SK-N-SH (cell line): ENCODE measurements at regions not wholly inside any gene's neighbourhood (a gene's known extent, or its start where the extent isn't known, plus 50 kb on each side); places are given as distances from the start of the nearest gene placed in this dataset.

ENCODE experiments used
- CTCF ChIA-PET: fragments of 300-600, 350-600 bp; formaldehyde crosslinking; extraction: SDS; loops from one replicate; lab custom pipeline; 2021; lab: Yijun Ruan, JAX
- POLR2A ChIA-PET: fragments of 350-600 bp; sonication (Branson Sonifier 250); formaldehyde crosslinking; extraction: SDS; loops from one replicate; lab custom pipeline; 2020; ENCODE audit warnings: antibody characterized with exemption, inconsistent platforms; lab: Yijun Ruan, JAX
- DNase-seq: peaks from one replicate; pipeline ENCODE4 v3.0.0; 2012
- H2AFZ ChIP-seq: fragments of 200-600 bp; sonication (generic); 2 replicates; pipeline ENCODE4 v1.8.1; 2016; ENCODE audit warnings: antibody characterized with exemption, mild to moderate bottlenecking, low read depth
- H3F3A ChIP-seq: fragments of 200-600 bp; sonication (generic); replicated peaks from 2 replicates; pipeline ENCODE3; 2016; ENCODE audit warnings: antibody characterized with exemption, mild to moderate bottlenecking; ENCODE audit not compliant: insufficient read depth
- H3K27ac ChIP-seq, 2 experiments: fragments of 200-500 bp in 1 of 2; fragments of 200-600 bp in 1 of 2; sonication (Bioruptor generic) in 1 of 2; sonication (generic), shearing (Covaris generic) in 1 of 2; 2 replicates each; pipeline versions ENCODE4 v1.5.1 to v1.6.1; 2014 to 2016; ENCODE audit warnings: low read depth in 2 of 2, inconsistent platforms in 1 of 2, low read length in 1 of 2, mild to moderate bottlenecking in 1 of 2, mixed read lengths in 1 of 2
- H3K27me3 ChIP-seq: fragments of 200-600 bp; sonication (generic), shearing (Covaris generic); 2 replicates; pipeline ENCODE4 v1.6.1; 2016; ENCODE audit warnings: mixed run types; ENCODE audit not compliant: insufficient read depth
- H3K36me3 ChIP-seq, 2 experiments: fragments of 200-500 bp in 1 of 2; fragments of 200-600 bp in 1 of 2; sonication (Bioruptor generic) in 1 of 2; sonication (generic) in 1 of 2; replicated peaks in 1 of 2; 2 replicates each; pipeline versions ENCODE3 to v1.5.1; 2014 to 2016; ENCODE audit warnings: low read length in 1 of 2, mild to moderate bottlenecking in 1 of 2; ENCODE audit not compliant: insufficient read depth in 2 of 2, control insufficient read depth in 1 of 2
- H3K4me1 ChIP-seq, 2 experiments: fragments of 200-500 bp in 1 of 2; fragments of 200-600 bp in 1 of 2; sonication (Bioruptor generic) in 1 of 2; sonication (generic), shearing (Covaris generic) in 1 of 2; 2 replicates each; pipeline versions ENCODE4 v1.5.1 to v1.6.1; 2014 to 2016; ENCODE audit warnings: low read depth in 1 of 2, low read length in 1 of 2, mixed run types in 1 of 2; ENCODE audit not compliant: insufficient read depth in 2 of 2, control insufficient read depth in 1 of 2
- H3K4me2 ChIP-seq: fragments of 200-600 bp; sonication (generic), shearing (Covaris generic); 2 replicates; pipeline ENCODE4 v1.6.1; 2017; ENCODE audit warnings: mixed run types
- H3K4me3 ChIP-seq, 2 experiments: fragments of 200-500 bp in 1 of 2; fragments of 200-600 bp in 1 of 2; sonication (Bioruptor generic) in 1 of 2; sonication (generic), shearing (Covaris generic) in 1 of 2; 2 replicates each; pipeline versions ENCODE4 v1.5.1 to v1.8.1; 2014 to 2016; ENCODE audit warnings: low read depth in 2 of 2, inconsistent platforms in 1 of 2, low read length in 1 of 2, mild to moderate bottlenecking in 1 of 2, mixed read lengths in 1 of 2, moderate library complexity in 1 of 2
- H3K79me2 ChIP-seq: fragments of 200-600 bp; sonication (generic); 2 replicates; pipeline ENCODE4 v1.8.1; 2017; ENCODE audit warnings: mild to moderate bottlenecking; ENCODE audit not compliant: insufficient read depth
- H3K9ac ChIP-seq: fragments of 200-600 bp; sonication (generic); 2 replicates; pipeline ENCODE4 v1.6.1; 2017; ENCODE audit warnings: mixed run types
- H3K9me2 ChIP-seq: fragments of 200-600 bp; sonication (generic); 2 replicates; pipeline ENCODE4 v1.6.1; 2017; ENCODE audit warnings: mixed run types
- H3K9me3 ChIP-seq: fragments of 200-600 bp; sonication (generic); 2 replicates; pipeline ENCODE4 v1.6.1; 2017; ENCODE audit warnings: mixed run types, mild to moderate bottlenecking, moderate library complexity
- H4K20me1 ChIP-seq: fragments of 200-600 bp; sonication (generic); 2 replicates; pipeline ENCODE4 v1.6.1; 2017; ENCODE audit warnings: mild to moderate bottlenecking, mixed run types; ENCODE audit not compliant: insufficient read depth
- CHD2 ChIP-seq: fragments of 150-350 bp; IDR thresholded peaks from 2 replicates; pipeline ENCODE4 v1.6.1; 2018; ENCODE audit warnings: low read length; ENCODE audit not compliant: partially characterized antibody
- ELF1 ChIP-seq: IDR thresholded peaks from 2 replicates; pipeline ENCODE4 v1.4.0; 2012
- EP300 ChIP-seq, 2 experiments: IDR thresholded peaks; 2 replicates each; pipeline versions ENCODE4 v1.4.0 to v1.6.1; 2012; ENCODE audit warnings: borderline replicate concordance in 1 of 2, low read depth in 1 of 2, low read length in 1 of 2
- EZH2phosphoT487 ChIP-seq: fragments of 200-600 bp; sonication (generic); IDR thresholded peaks from 2 replicates; pipeline ENCODE4 v1.6.1; 2017; ENCODE audit warnings: low read depth, mixed run types, mild to moderate bottlenecking, antibody characterized with exemption, moderate library complexity, borderline replicate concordance
- FOSL2 ChIP-seq: IDR thresholded peaks from 2 replicates; pipeline ENCODE4 v1.4.0; 2012; ENCODE audit warnings: low read depth, mild to moderate bottlenecking, moderate library complexity, borderline replicate concordance
- FOXM1 ChIP-seq: IDR thresholded peaks from 2 replicates; pipeline ENCODE4 v1.4.0; 2012; ENCODE audit warnings: low read depth, mild to moderate bottlenecking
- JUND ChIP-seq: IDR thresholded peaks from 2 replicates; pipeline ENCODE4 v1.4.0; 2012
- MEF2A ChIP-seq: IDR thresholded peaks from 2 replicates; pipeline ENCODE4 v1.4.0; 2012; ENCODE audit warnings: low read depth, borderline replicate concordance
- MXI1 ChIP-seq: IDR thresholded peaks from 2 replicates; pipeline ENCODE4 v1.6.1; 2012; ENCODE audit warnings: mild to moderate bottlenecking, low read depth, low read length, improper control_type of control experiment
- RCOR1 ChIP-seq: fragments of 150-350 bp; IDR thresholded peaks from 2 replicates; pipeline ENCODE4 v1.6.1; 2017; ENCODE audit warnings: antibody characterized with exemption, low read length
- SIN3A ChIP-seq: IDR thresholded peaks from 2 replicates; pipeline ENCODE4 v1.6.1; 2012; ENCODE audit warnings: low read depth, mild to moderate bottlenecking, low read length, moderate library complexity, borderline replicate concordance
- SMC3 ChIP-seq: IDR thresholded peaks from 2 replicates; pipeline ENCODE4 v1.6.1; 2012; ENCODE audit warnings: low read depth, low read length, improper control_type of control experiment
- TAF1 ChIP-seq: IDR thresholded peaks from 2 replicates; pipeline ENCODE4 v1.6.1; 2012; ENCODE audit warnings: low read depth, mild to moderate bottlenecking, low read length, moderate library complexity, borderline replicate concordance
- TEAD4 ChIP-seq: IDR thresholded peaks from 2 replicates; pipeline ENCODE4 v1.4.0; 2012; ENCODE audit warnings: mild to moderate bottlenecking, borderline replicate concordance; ENCODE audit not compliant: insufficient read depth
- WGBS: methylation state at CpG from one replicate; pipeline ENCODE4 v1.1.6; 2017; ENCODE audit warnings: low lambda C conversion rate; 5-methylcytosine and 5-hydroxymethylcytosine counted together
- TF ChIP-seq, protein P1 (sequence below): IDR thresholded peaks from 2 replicates; pipeline ENCODE4 v1.4.0; 2012; ENCODE audit warnings: low read depth, borderline replicate concordance
- TF ChIP-seq, protein P2 (sequence below): fragments of 200-600 bp; sonication (generic); IDR thresholded peaks from 2 replicates; pipeline ENCODE4 v1.6.1; 2017; ENCODE audit warnings: antibody characterized with exemption, mild to moderate bottlenecking, moderate library complexity
- TF ChIP-seq, protein P3 (sequence below): IDR thresholded peaks from 2 replicates; pipeline ENCODE4 v1.4.0; 2012; ENCODE audit warnings: low read depth, borderline replicate concordance
- TF ChIP-seq, protein P4 (sequence below): fragments of 150-350 bp; IDR thresholded peaks from 2 replicates; pipeline ENCODE4 v1.6.1; 2016; ENCODE audit warnings: mild to moderate bottlenecking, low read depth, low read length
- TF ChIP-seq, protein P5 (sequence below): IDR thresholded peaks from 2 replicates; pipeline ENCODE4 v1.6.1; 2012; ENCODE audit warnings: mild to moderate bottlenecking, low read depth, low read length, moderate library complexity
- TF ChIP-seq, protein P6 (sequence below): IDR thresholded peaks from 2 replicates; pipeline ENCODE4; 2012

DNA sequence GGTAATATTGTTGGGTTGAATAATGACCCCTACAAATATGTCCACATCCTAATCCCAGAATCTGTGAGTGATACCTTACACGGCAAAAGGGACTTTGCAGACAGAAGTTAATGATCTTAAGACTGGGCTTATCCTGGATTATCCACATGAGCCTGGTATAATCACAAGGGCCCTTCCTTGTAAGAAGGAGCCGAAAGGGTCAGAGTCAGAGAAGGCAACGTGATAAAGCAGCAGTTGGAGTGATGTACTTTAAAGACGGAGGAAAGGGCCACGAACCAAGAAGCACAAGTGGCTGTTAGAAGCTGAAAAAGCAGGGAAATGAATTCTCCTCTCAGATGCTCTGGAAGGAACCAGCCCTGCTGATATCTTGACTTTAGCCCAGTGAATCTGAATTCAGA is 137.8 kb downstream of the UTP18 start:
- Histone ChIP-seq H3K79me2 (no peaks in the 10 kb centered on the region), H3F3A (no peaks in the 10 kb centered on the region), H4K20me1 (no peaks in the 10 kb centered on the region), H3K4me2 (no peak overlapping the region), H3K4me1 (peaks cover 0 to 5% of the 10 kb centered on the region in 2 experiments; a peak in 1 of 4 replicates), H3K4me3 (no peak overlapping the region), H2AFZ (no peak overlapping the region), H3K27me3 (no peaks in the 10 kb centered on the region), H3K9me2 (no peaks in the 10 kb centered on the region), H3K36me3 (no peaks in the 10 kb centered on the region), H3K9ac (no peak overlapping the region), H3K27ac (no peak overlapping the region), H3K9me3 (no peaks in the 10 kb centered on the region)
- TF ChIP-seq, protein P1, sequence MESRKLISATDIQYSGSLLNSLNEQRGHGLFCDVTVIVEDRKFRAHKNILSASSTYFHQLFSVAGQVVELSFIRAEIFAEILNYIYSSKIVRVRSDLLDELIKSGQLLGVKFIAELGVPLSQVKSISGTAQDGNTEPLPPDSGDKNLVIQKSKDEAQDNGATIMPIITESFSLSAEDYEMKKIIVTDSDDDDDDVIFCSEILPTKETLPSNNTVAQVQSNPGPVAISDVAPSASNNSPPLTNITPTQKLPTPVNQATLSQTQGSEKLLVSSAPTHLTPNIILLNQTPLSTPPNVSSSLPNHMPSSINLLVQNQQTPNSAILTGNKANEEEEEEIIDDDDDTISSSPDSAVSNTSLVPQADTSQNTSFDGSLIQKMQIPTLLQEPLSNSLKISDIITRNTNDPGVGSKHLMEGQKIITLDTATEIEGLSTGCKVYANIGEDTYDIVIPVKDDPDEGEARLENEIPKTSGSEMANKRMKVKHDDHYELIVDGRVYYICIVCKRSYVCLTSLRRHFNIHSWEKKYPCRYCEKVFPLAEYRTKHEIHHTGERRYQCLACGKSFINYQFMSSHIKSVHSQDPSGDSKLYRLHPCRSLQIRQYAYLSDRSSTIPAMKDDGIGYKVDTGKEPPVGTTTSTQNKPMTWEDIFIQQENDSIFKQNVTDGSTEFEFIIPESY = no peak
- TF ChIP-seq JUND = no peak
- no peak for TF ChIP-seq MEF2A
- TF ChIP-seq EZH2phosphoT487 = no peak
- TF ChIP-seq TAF1 = no peak
- TF ChIP-seq, protein P2, sequence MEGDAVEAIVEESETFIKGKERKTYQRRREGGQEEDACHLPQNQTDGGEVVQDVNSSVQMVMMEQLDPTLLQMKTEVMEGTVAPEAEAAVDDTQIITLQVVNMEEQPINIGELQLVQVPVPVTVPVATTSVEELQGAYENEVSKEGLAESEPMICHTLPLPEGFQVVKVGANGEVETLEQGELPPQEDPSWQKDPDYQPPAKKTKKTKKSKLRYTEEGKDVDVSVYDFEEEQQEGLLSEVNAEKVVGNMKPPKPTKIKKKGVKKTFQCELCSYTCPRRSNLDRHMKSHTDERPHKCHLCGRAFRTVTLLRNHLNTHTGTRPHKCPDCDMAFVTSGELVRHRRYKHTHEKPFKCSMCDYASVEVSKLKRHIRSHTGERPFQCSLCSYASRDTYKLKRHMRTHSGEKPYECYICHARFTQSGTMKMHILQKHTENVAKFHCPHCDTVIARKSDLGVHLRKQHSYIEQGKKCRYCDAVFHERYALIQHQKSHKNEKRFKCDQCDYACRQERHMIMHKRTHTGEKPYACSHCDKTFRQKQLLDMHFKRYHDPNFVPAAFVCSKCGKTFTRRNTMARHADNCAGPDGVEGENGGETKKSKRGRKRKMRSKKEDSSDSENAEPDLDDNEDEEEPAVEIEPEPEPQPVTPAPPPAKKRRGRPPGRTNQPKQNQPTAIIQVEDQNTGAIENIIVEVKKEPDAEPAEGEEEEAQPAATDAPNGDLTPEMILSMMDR = no peak
- no peak for TF ChIP-seq SIN3A
- TF ChIP-seq, protein P3, sequence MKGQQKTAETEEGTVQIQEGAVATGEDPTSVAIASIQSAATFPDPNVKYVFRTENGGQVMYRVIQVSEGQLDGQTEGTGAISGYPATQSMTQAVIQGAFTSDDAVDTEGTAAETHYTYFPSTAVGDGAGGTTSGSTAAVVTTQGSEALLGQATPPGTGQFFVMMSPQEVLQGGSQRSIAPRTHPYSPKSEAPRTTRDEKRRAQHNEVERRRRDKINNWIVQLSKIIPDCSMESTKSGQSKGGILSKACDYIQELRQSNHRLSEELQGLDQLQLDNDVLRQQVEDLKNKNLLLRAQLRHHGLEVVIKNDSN = no peak
- TF ChIP-seq ELF1 = no peak
- no peak for TF ChIP-seq CHD2
- TF ChIP-seq, protein P4, sequence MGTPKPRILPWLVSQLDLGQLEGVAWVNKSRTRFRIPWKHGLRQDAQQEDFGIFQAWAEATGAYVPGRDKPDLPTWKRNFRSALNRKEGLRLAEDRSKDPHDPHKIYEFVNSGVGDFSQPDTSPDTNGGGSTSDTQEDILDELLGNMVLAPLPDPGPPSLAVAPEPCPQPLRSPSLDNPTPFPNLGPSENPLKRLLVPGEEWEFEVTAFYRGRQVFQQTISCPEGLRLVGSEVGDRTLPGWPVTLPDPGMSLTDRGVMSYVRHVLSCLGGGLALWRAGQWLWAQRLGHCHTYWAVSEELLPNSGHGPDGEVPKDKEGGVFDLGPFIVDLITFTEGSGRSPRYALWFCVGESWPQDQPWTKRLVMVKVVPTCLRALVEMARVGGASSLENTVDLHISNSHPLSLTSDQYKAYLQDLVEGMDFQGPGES = no peak
- no peak for TF ChIP-seq TEAD4
- TF ChIP-seq FOSL2 = no peak
- TF ChIP-seq RCOR1 = no peak
- no peak for TF ChIP-seq FOXM1
- TF ChIP-seq SMC3 = no peak
- TF ChIP-seq MXI1 = no peak
- TF ChIP-seq, protein P5, sequence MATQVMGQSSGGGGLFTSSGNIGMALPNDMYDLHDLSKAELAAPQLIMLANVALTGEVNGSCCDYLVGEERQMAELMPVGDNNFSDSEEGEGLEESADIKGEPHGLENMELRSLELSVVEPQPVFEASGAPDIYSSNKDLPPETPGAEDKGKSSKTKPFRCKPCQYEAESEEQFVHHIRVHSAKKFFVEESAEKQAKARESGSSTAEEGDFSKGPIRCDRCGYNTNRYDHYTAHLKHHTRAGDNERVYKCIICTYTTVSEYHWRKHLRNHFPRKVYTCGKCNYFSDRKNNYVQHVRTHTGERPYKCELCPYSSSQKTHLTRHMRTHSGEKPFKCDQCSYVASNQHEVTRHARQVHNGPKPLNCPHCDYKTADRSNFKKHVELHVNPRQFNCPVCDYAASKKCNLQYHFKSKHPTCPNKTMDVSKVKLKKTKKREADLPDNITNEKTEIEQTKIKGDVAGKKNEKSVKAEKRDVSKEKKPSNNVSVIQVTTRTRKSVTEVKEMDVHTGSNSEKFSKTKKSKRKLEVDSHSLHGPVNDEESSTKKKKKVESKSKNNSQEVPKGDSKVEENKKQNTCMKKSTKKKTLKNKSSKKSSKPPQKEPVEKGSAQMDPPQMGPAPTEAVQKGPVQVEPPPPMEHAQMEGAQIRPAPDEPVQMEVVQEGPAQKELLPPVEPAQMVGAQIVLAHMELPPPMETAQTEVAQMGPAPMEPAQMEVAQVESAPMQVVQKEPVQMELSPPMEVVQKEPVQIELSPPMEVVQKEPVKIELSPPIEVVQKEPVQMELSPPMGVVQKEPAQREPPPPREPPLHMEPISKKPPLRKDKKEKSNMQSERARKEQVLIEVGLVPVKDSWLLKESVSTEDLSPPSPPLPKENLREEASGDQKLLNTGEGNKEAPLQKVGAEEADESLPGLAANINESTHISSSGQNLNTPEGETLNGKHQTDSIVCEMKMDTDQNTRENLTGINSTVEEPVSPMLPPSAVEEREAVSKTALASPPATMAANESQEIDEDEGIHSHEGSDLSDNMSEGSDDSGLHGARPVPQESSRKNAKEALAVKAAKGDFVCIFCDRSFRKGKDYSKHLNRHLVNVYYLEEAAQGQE = no peak
- TF ChIP-seq, protein P6, sequence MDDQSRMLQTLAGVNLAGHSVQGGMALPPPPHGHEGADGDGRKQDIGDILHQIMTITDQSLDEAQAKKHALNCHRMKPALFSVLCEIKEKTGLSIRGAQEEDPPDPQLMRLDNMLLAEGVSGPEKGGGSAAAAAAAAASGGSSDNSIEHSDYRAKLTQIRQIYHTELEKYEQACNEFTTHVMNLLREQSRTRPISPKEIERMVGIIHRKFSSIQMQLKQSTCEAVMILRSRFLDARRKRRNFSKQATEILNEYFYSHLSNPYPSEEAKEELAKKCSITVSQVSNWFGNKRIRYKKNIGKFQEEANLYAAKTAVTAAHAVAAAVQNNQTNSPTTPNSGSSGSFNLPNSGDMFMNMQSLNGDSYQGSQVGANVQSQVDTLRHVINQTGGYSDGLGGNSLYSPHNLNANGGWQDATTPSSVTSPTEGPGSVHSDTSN = no peak
- TF ChIP-seq EP300 (IDR thresholded peaks at IDR 0.05; ENCODE audit: borderline replicate concordance in 1 of 2, low read depth in 1 of 2, low read length in 1 of 2) = no peak
- DNase-seq = no peak
- CTCF ChIA-PET = interaction anchor here (1.0 kb wide), 1 partner anchor 28 kb away, joined by 3 read pairs; no protein-coding TSS in a partner anchor
- POLR2A ChIA-PET = no interaction called here
- 39% methylated on average over 5 of the region's 5 CpGs for WGBS
